Panc1 (cell line): ENCODE measurements at regions not wholly inside any gene's neighbourhood (a gene's known extent, or its start where the extent isn't known, plus 50 kb on each side); places are given as distances from the start of the nearest gene placed in this dataset.

Experiments
- ATAC-seq: fragments of 200-7000 bp; cut with Tn5 transposase; 2 replicates; pipeline ENCODE4 v1.9.1; 2020; ENCODE audit warnings: mild to moderate bottlenecking, moderate library complexity
- BruUV-seq: library from RNA; stranded (reverse); fragments of 400-500 nt; replicated peaks from 2 replicates; lab custom pipeline; 2021; lab: Mats Ljungman, UMichigan
- CTCF ChIA-PET: fragments of 300-600 bp; sonication (Branson Sonifier 250); formaldehyde crosslinking; loops from one replicate; lab custom pipeline; 2022; ENCODE audit warnings: antibody characterized with exemption; lab: Charles Lee
- POLR2A ChIA-PET: fragments of 300-600 bp; sonication (Branson Sonifier 250); formaldehyde crosslinking; loops from one replicate; lab custom pipeline; 2022; ENCODE audit warnings: antibody characterized with exemption; lab: Charles Lee
- DNase-seq: peaks from one replicate; pipeline ENCODE4 v3.0.0-alpha.2; 2010; ENCODE audit warnings: low read depth, low spot score
- H3K27ac ChIP-seq: 2 replicates; pipeline ENCODE4 v1.5.1; 2011; ENCODE audit warnings: mild to moderate bottlenecking, low read length, inconsistent platforms
- H3K27me3 ChIP-seq: fragments of 200-500 bp; sonication (Bioruptor generic); 2 replicates; pipeline ENCODE4 v1.6.0; 2014; ENCODE audit warnings: low read length, inconsistent platforms; ENCODE audit not compliant: control insufficient read depth, insufficient read depth
- H3K36me3 ChIP-seq: fragments of 200-500 bp; sonication (Bioruptor generic); 2 replicates; pipeline ENCODE4 v1.5.1; 2014; ENCODE audit warnings: inconsistent platforms, mild to moderate bottlenecking, low read length, moderate library complexity; ENCODE audit not compliant: control insufficient read depth, insufficient read depth
- H3K4me1 ChIP-seq: 2 replicates; pipeline ENCODE4 v1.5.1; 2011; ENCODE audit warnings: inconsistent platforms, mild to moderate bottlenecking, low read length, moderate library complexity; ENCODE audit not compliant: control insufficient read depth, insufficient read depth
- H3K4me3 ChIP-seq, 2 experiments: 2 replicates each; pipeline ENCODE4 v1.5.1; 2011 to 2012; ENCODE audit warnings: low read depth in 2 of 2, low read length in 2 of 2, mild to moderate bottlenecking in 2 of 2, inconsistent platforms in 1 of 2, moderate library complexity in 1 of 2
- H3K9me3 ChIP-seq: fragments of 200-500 bp; sonication (Bioruptor generic); 2 replicates; pipeline ENCODE4 v1.5.1; 2014; ENCODE audit warnings: low read depth, mild to moderate bottlenecking, inconsistent platforms, low read length, moderate library complexity; ENCODE audit not compliant: control insufficient read depth, insufficient read depth
- CTCF ChIP-seq: fragments of 450-650 bp; IDR thresholded peaks from 2 replicates; pipeline ENCODE4 v1.5.1; 2017; ENCODE audit warnings: mild to moderate bottlenecking
- POLR2AphosphoS5 ChIP-seq: IDR thresholded peaks from 2 replicates; pipeline ENCODE4 v1.6.1; 2012; ENCODE audit warnings: mild to moderate bottlenecking, low read depth, low read length, moderate library complexity
- REST ChIP-seq, 2 experiments: IDR thresholded peaks; 2 replicates each; pipeline ENCODE4 v1.6.1; 2011 to 2012; ENCODE audit warnings: low read depth in 2 of 2, control low read depth in 1 of 2, low read length in 1 of 2, mild to moderate bottlenecking in 1 of 2, moderate library complexity in 1 of 2; ENCODE audit not compliant: insufficient read depth in 1 of 2
- SIN3A ChIP-seq: IDR thresholded peaks from 2 replicates; pipeline ENCODE4 v1.6.1; 2012; ENCODE audit warnings: low read depth, mild to moderate bottlenecking, low read length, moderate library complexity, borderline replicate concordance; ENCODE audit not compliant: insufficient read depth
- TCF7L2 ChIP-seq: IDR thresholded peaks from 2 replicates; pipeline ENCODE4 v1.6.1; 2011; ENCODE audit warnings: mild to moderate bottlenecking, low read depth, low read length, inconsistent platforms
- in situ Hi-C: cut with HindIII; loops from 2 replicates; pipeline ENCODE4 v1.10.0; 2016; ENCODE audit warnings: low sequenced_read_pairs, low pct_unique_long_range_greater_than_20kb
- intact Hi-C: fragments of 100-400 bp; cut with micrococcal nuclease; formaldehyde crosslinking; loops from one replicate; pipeline ENCODE4 v1.10.0; 2022; ENCODE audit not compliant: unreplicated experiment

GRCh38 chr4:55238407-55238806, 107.6 kb upstream of the SRD5A3 start:
- Histone ChIP-seq H3K27ac (no peak overlapping the region), H3K27me3 (no peaks in the 10 kb centered on the region), H3K36me3 (no peaks in the 10 kb centered on the region), H3K4me3 (no peak overlapping the region), H3K4me1 (no peaks in the 10 kb centered on the region), H3K9me3 (no peaks in the 10 kb centered on the region)
- BruUV-seq: no TSS peak
- DNase-seq (no peak), ATAC-seq (no peak)
- in situ Hi-C loops (no loop called here), intact Hi-C loops (no loop called here)
- ChIA-PET POLR2A (no interaction called here), CTCF (no interaction called here)
- TF ChIP-seq REST (IDR thresholded peaks at IDR 0.05; ENCODE audit: insufficient read depth in 1 of 2, low read depth in 2 of 2, low read length in 1 of 2): no peak
- TF ChIP-seq TCF7L2: no peak
- no peak for TF ChIP-seq POLR2AphosphoS5
- no peak for TF ChIP-seq CTCF
- TF ChIP-seq SIN3A: no peak

- Histone ChIP-seq H3K4me1 (no peaks in the 10 kb centered on the region), H3K27me3 (no peaks in the 10 kb centered on the region), H3K9me3 (no peaks in the 10 kb centered on the region), H3K27ac (no peak overlapping the region), H3K36me3 (no peaks in the 10 kb centered on the region), H3K4me3 (no peak overlapping the region)
- ChIA-PET POLR2A (no interaction called here), CTCF (no interaction called here)
- in situ Hi-C loops (no loop called here), intact Hi-C loops (no loop called here)
- no TSS peak for BruUV-seq
- no peak for TF ChIP-seq REST (IDR thresholded peaks at IDR 0.05; ENCODE audit: insufficient read depth in 1 of 2, low read depth in 2 of 2, low read length in 1 of 2)
- no peak for TF ChIP-seq TCF7L2
- TF ChIP-seq POLR2AphosphoS5: no peak
- TF ChIP-seq SIN3A: no peak
- TF ChIP-seq CTCF: no peak
- DNase-seq (no peak), ATAC-seq (no peak)
Observed at GRCh38 chr4:55241461-55241860, 104.6 kb upstream of the SRD5A3 start.
